GM18873 (cell line): ENCODE measurements at regions not wholly inside any gene's neighbourhood (a gene's known extent, or its start where the extent isn't known, plus 50 kb on each side); places are given as distances from the start of the nearest gene placed in this dataset.

Experiments
- ATAC-seq: cut with Tn5 transposase; IDR thresholded peaks from one replicate; pipeline ENCODE4 v1.9.1; 2021; ENCODE audit warnings: mild to moderate bottlenecking, moderate library complexity, moderate number of reproducible peaks; ENCODE audit not compliant: unreplicated experiment, low FRiP score

DNA sequence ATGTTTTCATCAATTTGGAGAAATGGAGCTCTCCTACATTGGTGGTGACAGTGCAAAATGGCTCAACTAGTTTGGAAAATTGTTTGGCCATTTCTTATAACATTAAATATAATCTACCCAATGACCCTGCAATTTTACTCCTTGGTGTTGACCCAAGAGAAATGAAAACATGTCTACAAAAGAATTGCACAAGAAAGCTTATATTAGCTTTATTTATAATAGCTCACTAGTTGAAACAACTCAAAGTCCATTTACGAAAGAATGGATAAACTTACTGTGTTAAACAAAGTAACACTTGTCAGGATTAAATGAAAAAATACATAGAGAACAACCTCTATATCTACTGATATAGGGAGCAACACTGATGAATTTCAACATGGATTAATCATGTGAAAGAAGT is 539.9 kb downstream of the DNAJB9 start:
- ATAC-seq = no peak

GRCh38 chr7:109111086-109111485 is 541.4 kb downstream of the DNAJB9 start:
- ATAC-seq = no peak

DNA sequence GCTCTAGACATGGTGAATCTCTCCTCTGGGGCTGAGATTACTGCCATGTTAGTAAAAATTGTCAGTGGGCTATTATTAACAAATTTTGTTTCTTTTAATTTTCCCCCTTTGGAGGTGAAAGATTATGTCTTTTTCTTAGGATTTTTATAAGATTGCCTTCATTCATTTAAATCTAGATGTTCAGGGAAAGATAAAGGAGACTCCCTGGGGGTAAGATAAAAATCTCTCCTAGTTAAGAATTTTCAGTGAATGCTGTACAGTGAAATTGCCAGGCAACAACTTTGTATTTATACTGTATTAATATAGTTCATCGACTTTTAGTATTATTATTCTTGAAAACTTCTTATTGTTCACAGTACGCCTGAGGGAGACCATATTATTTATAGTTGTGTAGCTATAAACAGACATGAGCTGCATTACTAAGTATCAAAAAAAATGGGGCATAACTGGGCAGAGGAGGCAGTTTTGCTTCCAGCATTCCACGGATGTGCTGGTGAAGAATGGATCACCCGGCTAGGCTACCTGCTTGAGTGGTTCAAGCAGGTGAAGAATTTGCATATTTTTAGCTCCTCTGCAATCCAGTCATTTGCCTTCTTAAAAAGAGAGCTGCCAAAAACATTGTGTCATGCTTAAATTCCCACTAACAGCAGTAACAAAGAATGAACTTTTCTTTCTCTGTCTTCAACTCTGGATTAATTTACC is 552.1 kb downstream of the DNAJB9 start:
- no peak for ATAC-seq

DNA sequence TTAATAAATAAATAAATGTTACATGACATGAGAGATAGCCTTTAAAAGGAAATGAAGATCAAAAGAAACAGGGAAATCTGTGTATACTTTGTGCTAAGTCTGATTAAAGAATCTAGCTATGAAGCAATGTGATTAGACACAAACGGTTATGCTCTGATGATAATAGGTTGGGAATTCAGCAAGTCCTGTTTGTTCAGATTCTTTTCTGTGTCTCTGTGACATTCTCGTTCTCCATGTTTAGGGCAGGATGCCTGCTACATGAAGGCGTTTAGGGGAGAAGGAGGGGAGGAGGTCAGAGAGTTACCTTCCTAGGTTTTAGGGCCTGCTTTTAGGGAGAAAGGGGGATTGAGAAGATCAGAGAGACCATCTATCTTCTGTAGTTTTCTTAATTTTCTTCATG is 555.3 kb downstream of the DNAJB9 start:
- ATAC-seq = no peak

DNA sequence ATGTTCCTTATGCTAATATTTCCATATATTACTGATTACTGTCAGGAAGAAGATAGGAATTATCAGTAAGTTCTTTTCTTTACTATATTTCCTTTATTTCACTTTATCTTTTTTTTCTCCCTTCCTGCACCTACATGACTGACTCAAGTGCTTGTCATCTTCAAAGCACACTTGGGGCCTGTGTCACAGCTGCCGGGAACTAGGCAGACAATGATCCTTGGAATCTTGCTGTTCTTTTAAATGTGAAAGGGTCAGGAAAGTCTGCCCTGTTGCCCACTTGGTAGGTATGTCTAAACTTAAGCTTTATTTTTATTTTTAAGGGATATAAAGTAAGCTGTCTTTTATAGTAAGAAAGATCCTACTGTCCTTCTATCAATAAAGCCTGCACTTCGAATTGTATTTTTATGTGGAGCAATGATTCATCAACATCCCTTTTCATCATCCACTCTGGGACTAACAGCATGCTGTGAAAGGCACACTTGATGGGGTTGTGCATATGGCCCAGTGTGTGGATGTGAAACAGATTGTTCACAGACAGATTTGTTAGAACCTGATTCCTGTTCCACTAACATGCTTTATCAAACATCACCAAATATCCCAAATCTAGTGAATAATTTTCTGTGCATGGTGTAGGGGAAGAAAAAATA is 556.9 kb downstream of the DNAJB9 start:
- no peak for ATAC-seq

DNA sequence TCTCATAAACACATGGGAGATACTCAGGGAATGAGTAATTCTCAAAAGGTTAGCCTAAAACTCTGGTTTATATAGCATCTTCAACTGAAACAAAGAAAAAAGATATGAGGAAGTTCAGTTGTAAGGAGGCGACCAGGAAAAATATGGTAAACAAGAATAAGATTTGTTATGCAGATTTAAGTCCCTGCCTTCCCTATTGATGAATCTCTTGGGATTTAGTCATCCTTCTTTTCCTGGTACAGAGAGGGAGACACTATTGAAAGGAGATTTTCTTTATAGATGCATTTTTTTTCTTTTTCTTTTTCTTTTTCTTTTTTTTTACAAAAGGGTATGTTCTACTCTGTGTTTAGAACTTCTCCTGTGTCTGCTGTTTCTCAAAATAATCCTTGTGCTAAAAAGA is 557.5 kb downstream of the DNAJB9 start:
- ATAC-seq = no peak

DNA sequence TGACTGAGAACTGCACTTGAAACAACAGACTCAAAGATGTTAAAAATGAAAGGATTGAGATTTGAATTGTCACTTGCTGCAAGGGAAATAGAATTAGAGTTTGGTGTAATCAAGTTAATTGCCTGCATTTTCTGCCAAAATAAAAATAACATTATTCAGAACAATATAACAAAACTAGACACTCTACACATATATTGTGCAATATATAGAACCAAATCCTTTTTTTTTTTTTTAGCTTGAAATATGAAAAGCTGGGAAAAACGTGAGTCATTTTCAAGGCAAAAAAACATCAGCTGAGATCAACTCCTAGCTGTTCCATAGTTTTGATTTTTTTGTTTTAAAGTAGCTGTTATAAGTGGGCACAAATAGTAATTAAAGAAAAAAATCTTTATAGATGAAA is 561.5 kb downstream of the DNAJB9 start:
- no peak for ATAC-seq

DNA sequence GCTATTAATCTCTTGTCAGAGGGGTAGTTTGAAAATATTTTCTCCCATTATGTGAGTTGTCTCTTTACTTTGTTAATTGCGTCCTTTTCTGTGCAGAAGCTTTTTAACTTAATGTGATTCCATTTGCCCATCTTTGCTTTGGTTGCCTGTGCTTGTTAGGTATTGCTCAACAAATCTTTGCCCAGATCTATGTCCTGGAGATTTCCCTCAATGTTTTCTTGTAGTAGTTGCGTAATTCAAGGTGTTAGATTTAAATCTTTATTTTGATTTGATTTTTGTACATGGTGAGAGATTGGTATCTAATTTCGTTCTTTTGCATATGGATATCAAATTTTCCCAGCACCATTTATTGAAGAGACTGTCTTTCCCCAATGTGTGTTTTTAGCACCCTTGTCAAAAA is 567.2 kb downstream of the DNAJB9 start:
- ATAC-seq = no peak

GRCh38 chr7:109154748-109155147 is 585.1 kb downstream of the DNAJB9 start:
- ATAC-seq = no peak

DNA sequence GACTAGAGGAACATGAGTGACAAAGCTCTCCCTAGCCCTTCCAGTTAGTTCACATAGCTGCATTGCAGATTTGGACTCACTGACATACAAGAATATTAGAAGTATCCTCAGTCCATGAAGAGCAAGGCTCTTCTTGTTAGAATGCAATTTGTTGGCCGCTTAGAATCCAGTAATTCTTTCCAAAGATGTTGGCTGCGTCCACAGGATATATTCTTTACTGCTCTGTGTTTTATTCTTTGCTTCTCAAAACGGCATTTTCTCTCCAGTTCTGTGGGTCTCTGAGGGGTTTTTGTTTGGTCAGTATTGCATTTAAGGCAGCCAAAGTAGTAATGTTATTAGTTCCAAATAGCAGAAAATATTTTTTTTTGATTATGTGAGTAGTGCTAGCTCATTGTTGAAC is 588.6 kb downstream of the DNAJB9 start:
- no peak for ATAC-seq

GRCh38 chr7:109176661-109177060 is 607.0 kb downstream of the DNAJB9 start:
- ATAC-seq = no peak

DNA sequence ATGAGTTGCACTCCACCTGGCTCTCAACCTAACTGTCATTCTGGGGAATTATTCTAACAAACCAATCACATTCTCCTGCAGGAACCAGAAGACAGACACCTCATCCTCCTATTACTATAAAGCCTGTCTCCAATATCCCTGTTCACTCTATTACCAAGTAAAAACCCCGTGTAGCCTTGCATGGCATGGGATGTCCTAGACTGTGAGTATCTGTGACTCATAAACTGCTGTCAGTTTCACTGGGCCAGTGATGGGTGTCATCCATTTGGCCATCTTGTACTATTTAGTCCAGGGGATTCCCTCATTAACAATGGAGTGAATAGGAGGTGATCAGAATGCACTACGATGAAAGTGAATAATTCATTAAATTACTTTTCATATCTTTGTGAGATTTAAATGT is 608.7 kb downstream of the DNAJB9 start:
- ATAC-seq = no peak

DNA sequence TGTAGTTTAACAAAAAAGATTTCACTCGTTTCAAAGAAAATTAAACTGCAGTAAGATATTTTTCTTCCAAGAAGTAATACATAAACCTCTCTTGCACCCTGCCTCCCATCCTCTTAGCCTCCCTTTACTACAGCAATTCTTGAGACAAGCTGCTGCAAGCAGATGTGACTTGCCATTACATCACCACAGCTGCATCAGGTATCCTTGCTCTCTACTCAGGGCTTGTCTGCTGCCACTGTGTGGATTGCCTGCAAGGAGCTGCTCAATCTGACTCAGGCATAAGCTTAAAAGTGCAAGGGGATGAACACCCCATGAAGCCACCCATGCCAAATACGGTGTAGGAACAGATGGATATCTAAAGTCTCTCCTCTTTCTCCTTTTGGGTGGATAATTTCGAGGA is 609.9 kb downstream of the DNAJB9 start:
- ATAC-seq = no peak

DNA sequence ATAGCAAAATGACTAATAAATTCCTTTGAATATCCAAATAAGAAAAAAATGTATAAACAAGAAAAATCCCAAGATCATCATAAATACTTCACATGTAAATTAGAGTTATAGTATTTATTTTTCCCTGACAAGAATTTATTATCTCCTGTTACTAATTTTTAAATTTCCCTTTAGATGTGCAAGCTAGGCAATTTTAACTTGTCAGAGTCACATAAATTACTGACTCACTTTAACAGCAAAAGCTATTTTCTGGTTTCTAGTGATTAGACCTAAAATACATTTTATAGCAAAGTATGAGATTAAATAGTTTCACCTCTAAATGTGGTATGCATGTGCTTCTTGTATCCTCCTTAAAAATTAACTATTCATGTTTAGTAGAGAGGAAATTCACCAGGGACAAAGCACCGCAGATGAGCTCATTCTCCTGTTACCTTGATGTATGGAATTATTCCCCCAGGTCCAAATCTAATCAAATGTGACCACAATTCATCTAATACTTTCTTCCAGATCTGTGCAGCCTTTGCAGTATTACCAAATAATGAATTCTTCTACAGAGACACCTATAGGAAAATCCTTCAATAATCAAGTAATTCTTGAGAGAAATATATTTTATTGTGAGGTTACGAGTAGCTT is 621.2 kb downstream of the DNAJB9 start:
- ATAC-seq = no peak

DNA sequence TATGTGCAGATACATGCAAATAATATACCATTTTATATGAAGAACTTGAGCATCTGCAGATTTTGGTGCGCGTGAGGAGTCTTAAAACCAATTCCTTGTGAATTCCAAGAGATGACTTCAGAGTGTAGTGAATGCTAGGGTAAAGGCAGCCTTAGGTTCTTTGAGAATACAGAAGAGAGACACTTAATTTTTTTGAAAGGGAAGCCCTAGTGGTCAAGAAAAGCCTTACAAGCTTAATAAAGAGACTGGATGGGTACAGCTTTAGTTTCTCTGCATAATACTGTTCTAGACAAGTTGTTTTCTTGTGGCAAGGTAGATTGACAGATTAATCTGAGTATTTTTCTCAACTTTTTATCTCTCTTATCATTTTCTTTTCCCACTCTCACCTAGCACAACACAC is 636.5 kb downstream of the DNAJB9 start:
- no peak for ATAC-seq

- no peak for ATAC-seq
Observed at GRCh38 chr7:109213081-109213480, 643.4 kb downstream of the DNAJB9 start.

GRCh38 chr7:109215341-109215740 is 645.7 kb downstream of the DNAJB9 start:
- no peak for ATAC-seq

DNA sequence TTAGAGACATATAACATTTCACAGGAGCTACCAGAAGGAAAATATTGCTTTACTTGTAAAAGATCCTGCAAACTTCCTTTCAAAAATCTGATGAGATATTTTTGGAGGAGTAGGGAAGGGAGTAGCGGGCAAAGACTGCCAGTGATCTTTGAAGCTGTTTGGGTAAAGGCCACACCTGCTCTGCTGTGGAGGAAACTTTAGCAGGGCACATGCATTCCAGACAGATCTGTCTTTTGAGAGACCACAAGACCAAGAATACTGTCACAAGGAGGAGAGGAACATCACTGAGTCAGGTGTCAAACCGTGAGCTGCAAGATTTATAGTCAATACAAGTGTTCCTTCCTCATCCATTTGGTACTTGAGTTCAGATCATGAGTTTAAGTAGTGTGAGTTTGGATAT is 654.4 kb downstream of the DNAJB9 start:
- no peak for ATAC-seq

GRCh38 chr7:109226699-109227098 is 657.0 kb downstream of the DNAJB9 start:
- ATAC-seq = no peak

DNA sequence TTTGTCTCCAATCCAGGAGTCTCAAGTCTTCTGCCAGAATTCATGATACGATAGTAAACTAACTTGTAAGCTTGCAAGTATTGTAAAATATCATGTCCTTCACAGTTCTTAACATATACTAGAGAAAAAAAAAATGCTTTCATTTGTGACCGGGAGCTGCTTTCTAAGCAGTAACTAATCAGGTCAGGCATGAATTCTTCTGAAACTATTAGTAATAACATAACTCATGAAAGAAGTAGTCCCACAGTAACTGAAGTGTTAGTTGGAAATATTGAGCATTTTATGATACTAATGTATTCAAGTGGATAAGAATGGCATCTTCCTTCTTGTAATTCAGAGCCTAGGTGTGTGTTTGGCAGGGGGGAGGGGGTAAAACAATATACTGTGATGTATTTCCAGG is 665.6 kb downstream of the DNAJB9 start:
- no peak for ATAC-seq

DNA sequence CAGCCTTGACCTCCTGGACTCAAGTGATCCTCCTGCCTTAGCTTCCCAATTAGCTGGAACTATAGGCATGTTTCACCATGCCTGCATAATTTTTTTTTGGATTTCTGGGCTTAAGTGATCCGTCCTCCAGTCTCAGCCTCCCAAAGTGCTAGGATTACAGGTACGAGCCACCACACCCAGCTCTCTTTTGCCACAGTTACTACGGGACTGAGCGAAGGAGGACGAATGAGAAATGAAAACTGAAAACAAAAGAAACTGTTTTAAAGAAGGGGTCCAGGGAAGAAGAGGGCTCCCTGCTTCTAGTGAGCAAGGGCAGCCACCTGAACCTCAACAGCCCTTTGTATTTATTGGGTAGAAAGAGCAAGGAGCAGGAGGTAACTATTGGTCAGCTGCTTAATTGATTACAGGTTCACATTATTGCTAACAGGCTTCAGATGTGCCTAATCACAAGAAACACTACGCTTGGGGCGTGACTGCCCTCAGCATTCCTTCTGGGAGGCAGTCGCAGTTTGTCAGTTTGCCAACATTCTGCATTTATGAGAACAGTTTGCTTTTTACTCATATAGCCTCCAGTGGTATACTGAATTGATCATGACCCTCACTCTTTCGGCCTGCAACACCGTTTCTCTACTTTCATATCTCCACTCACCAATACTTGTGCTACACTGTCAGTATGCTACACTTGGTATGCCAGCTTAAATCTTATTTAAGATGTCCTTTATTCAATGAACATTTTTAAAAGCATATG is 676.8 kb downstream of the DNAJB9 start:
- ATAC-seq = no peak
